KMS-11 (cell line): ENCODE measurements at regions not wholly inside any gene's neighbourhood (a gene's known extent, or its start where the extent isn't known, plus 50 kb on each side); places are given as distances from the start of the nearest gene placed in this dataset.

Experiments used
- H2AFZ ChIP-seq: fragments of 200-600 bp; sonication (generic); 2 replicates; pipeline ENCODE4 v1.6.1; 2016; ENCODE audit warnings: antibody characterized with exemption, mixed run types, low read depth
- H3K27ac ChIP-seq: fragments of 200-600 bp; sonication (generic); 2 replicates; pipeline ENCODE4 v1.6.1; 2016; ENCODE audit warnings: mild to moderate bottlenecking, mixed run types
- H3K27me3 ChIP-seq: fragments of 200-600 bp; sonication (generic); 2 replicates; pipeline ENCODE4 v1.6.1; 2017; ENCODE audit warnings: mild to moderate bottlenecking, low read depth, mixed run types, moderate library complexity; ENCODE audit not compliant: insufficient read depth
- H3K36me3 ChIP-seq: fragments of 200-600 bp; sonication (generic); 2 replicates; pipeline ENCODE4 v1.6.1; 2017; ENCODE audit warnings: mild to moderate bottlenecking, mixed run types; ENCODE audit not compliant: insufficient read depth
- H3K4me1 ChIP-seq: fragments of 200-600 bp; sonication (generic); 2 replicates; pipeline ENCODE4 v1.6.1; 2016; ENCODE audit warnings: mild to moderate bottlenecking, low read depth, mixed run types; ENCODE audit not compliant: poor library complexity, severe bottlenecking
- H3K4me2 ChIP-seq: fragments of 200-600 bp; sonication (generic); 2 replicates; pipeline ENCODE4 v1.7.0; 2016; ENCODE audit warnings: mild to moderate bottlenecking, mixed run types
- H3K4me3 ChIP-seq: fragments of 200-600 bp; sonication (generic); IDR thresholded peaks from 2 replicates; pipeline ENCODE4 v1.6.1; 2017; ENCODE audit warnings: low read depth, low read length, mixed read lengths; ENCODE audit not compliant: insufficient read depth
- H3K79me2 ChIP-seq: fragments of 200-600 bp; sonication (generic); 2 replicates; pipeline ENCODE4 v1.6.1; 2016; ENCODE audit warnings: low read depth, mixed run types; ENCODE audit not compliant: insufficient read depth
- H3K9ac ChIP-seq: fragments of 200-600 bp; sonication (generic); 2 replicates; pipeline ENCODE4 v1.6.1; 2016; ENCODE audit warnings: mild to moderate bottlenecking, mixed run types
- H4K20me1 ChIP-seq: fragments of 200-600 bp; sonication (generic); 2 replicates; pipeline ENCODE4 v1.6.1; 2016; ENCODE audit warnings: mild to moderate bottlenecking, mixed run types; ENCODE audit not compliant: insufficient read depth
- CTCF ChIP-seq: fragments of 200-600 bp; sonication (generic); conservative IDR thresholded peaks from 2 replicates; pipeline ENCODE4 v1.6.1; 2017; ENCODE audit warnings: low read depth, mild to moderate bottlenecking, antibody characterized with exemption, low read length, moderate library complexity, mixed read lengths

GRCh38 chr17:71380936-71381335, 739.9 kb upstream of the SOX9 start:
- Histone ChIP-seq H3K4me3 (no peak overlapping the region), H4K20me1 (no peaks in the 10 kb centered on the region), H3K4me1 (no peaks in the 10 kb centered on the region), H3K27ac (no peak overlapping the region), H2AFZ (no peak overlapping the region), H3K79me2 (no peaks in the 10 kb centered on the region), H3K27me3 (no peaks in the 10 kb centered on the region; the same call in 1 of the 2 replicates), H3K36me3 (no peaks in the 10 kb centered on the region), H3K9ac (no peak overlapping the region), H3K4me2 (no peak overlapping the region)
- TF ChIP-seq CTCF: no peak

GRCh38 chr17:71383091-71383490, 737.7 kb upstream of the SOX9 start:
- H3K27me3 ChIP-seq: no peaks in the 10 kb centered on the region; the same call in 1 of the 2 replicates
- no peak for TF ChIP-seq CTCF

GRCh38 chr17:71387456-71387855, 733.4 kb upstream of the SOX9 start:
- Histone ChIP-seq H3K4me2 (no peak overlapping the region), H3K9ac (no peak overlapping the region), H2AFZ (no peak overlapping the region), H3K4me1 (no peaks in the 10 kb centered on the region), H3K79me2 (no peaks in the 10 kb centered on the region), H3K4me3 (no peak overlapping the region), H3K27me3 (no peaks in the 10 kb centered on the region; the same call in 1 of the 2 replicates), H4K20me1 (no peaks in the 10 kb centered on the region), H3K36me3 (no peaks in the 10 kb centered on the region), H3K27ac (no peak overlapping the region)
- TF ChIP-seq CTCF: no peak

More at GRCh38 chr17:71383091-71383490, 737.7 kb upstream of the SOX9 start:
- H4K20me1 ChIP-seq: no peaks in the 10 kb centered on the region
- no peak overlapping the region for H2AFZ ChIP-seq
- no peak overlapping the region for H3K4me3 ChIP-seq
- H3K36me3 ChIP-seq: no peaks in the 10 kb centered on the region
- no peaks in the 10 kb centered on the region for H3K4me1 ChIP-seq
- no peak overlapping the region for H3K27ac ChIP-seq
- H3K79me2 ChIP-seq: no peaks in the 10 kb centered on the region
- no peak overlapping the region for H3K4me2 ChIP-seq
- H3K9ac ChIP-seq: no peak overlapping the region

GRCh38 chr17:71392715-71393567, 727.9 kb upstream of the SOX9 start:
- Histone ChIP-seq H2AFZ (no peak overlapping the region), H3K27ac (no peak overlapping the region), H4K20me1 (no peaks in the 10 kb centered on the region), H3K4me2 (no peak overlapping the region), H3K79me2 (no peaks in the 10 kb centered on the region), H3K4me3 (no peak overlapping the region), H3K4me1 (no peaks in the 10 kb centered on the region), H3K27me3 (no peaks in the 10 kb centered on the region), H3K36me3 (no peaks in the 10 kb centered on the region), H3K9ac (no peak overlapping the region)
- no peak for TF ChIP-seq CTCF
